AG08396 (cell line): ENCODE measurements at regions not wholly inside any gene's neighbourhood (a gene's known extent, or its start where the extent isn't known, plus 50 kb on each side); places are given as distances from the start of the nearest gene placed in this dataset.

Source experiments
- DNase-seq: peaks from one replicate; pipeline ENCODE4 v3.0.0; 2012; ENCODE audit warnings: low spot score, mixed read lengths

- DNase-seq = no peak
Measured at GRCh38 chr2:177342736-177343135, 49.8 kb upstream of the AGPS start.
